ENCODE measurements at regions not wholly inside any gene's neighbourhood (a gene's known extent, or its start where the extent isn't known, plus 50 kb on each side); places are given as distances from the start of the nearest gene placed in this dataset.
"Not testable (repeated sequence)": the region's sequence is repeated elsewhere in the genome, so short reads cannot be mapped to it uniquely, and the experiment has no call there.

DNA sequence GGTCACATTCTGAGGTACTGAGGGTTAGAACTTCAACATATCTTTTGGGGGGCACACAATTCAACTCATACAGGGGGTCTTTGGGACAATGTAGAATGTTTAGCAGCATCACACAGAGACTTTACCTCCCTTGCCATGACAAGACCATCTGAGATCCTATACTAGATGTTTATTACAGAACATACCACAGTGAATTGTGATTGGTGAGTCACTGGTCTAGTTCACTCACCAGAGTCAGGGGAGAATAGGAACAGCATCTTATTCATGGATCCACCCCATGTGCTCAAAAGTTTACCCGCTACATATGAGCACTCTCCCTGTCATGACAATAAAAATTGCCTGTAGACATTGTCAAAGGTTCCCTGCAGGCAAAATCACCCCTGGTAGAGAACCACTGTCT, 171.1 kb downstream of the HHIPL2 start:
- TF ChIP-seq CTCF (IDR thresholded peaks at IDR 0.05 in 8 of 11, conservative IDR thresholded peaks at IDR 0.05 in 3 of 11); POLR2A (IDR thresholded peaks at IDR 0.05); POLR2AphosphoS5 (IDR thresholded peaks at IDR 0.05): not testable (repeated sequence)
